Testis (tissue), 2 donors: ENCODE measurements at regions not wholly inside any gene's neighbourhood (a gene's known extent, or its start where the extent isn't known, plus 50 kb on each side); places are given as distances from the start of the nearest gene placed in this dataset.
"Not testable (repeated sequence)": the region's sequence is repeated elsewhere in the genome, so short reads cannot be mapped to it uniquely, and the experiment has no call there.

Experiments used
- DNase-seq: peaks from one replicate; pipeline ENCODE4 v3.0.0-alpha.2; 2019
- H3K27ac ChIP-seq, 2 donors: fragments of 200-600 bp; sonication (generic); one replicate each; pipeline ENCODE4 v1.5.1; 2019
- H3K27me3 ChIP-seq: fragments of 200-600 bp; sonication (generic); one replicate; pipeline ENCODE4 v1.5.1; 2019
- H3K36me3 ChIP-seq: fragments of 200-600 bp; sonication (generic); one replicate; pipeline ENCODE4 v1.5.1; 2017; ENCODE audit warnings: low read depth; ENCODE audit errors: missing control alignments
- H3K4me1 ChIP-seq: fragments of 200-600 bp; sonication (generic); one replicate; pipeline ENCODE4 v1.5.1; 2019
- H3K4me3 ChIP-seq, 2 donors: fragments of 200-600 bp; sonication (generic); one replicate each; pipeline ENCODE4 v1.5.1; 2017 to 2019
- H3K9me3 ChIP-seq: fragments of 200-600 bp; sonication (generic); one replicate; pipeline ENCODE4 v1.5.1; 2017
- POLR2A ChIP-seq: fragments of 450-650 bp; IDR thresholded peaks from one replicate; pipeline ENCODE4 v1.6.1; 2017; ENCODE audit warnings: antibody characterized with exemption, mild to moderate bottlenecking, moderate library complexity
- WGBS, 2 donors: methylation state at CpG; one replicate each; pipeline ENCODE4 v1.1.5; 2018; 5-methylcytosine and 5-hydroxymethylcytosine counted together
- intact Hi-C: fragments of 100-400 bp; cut with DNase I; formaldehyde crosslinking; loops from one replicate; pipeline ENCODE4 v1.15.1; 2023; ENCODE audit warnings: low total_unique reads
- TF ChIP-seq, protein P1 (sequence below), 3 experiments: fragments of 450-650 bp in 2 of 3; fragments of 200-600 bp in 1 of 3; sonication (generic) in 1 of 3; IDR thresholded peaks; one replicate each; pipeline ENCODE4 v1.5.1; 2016 to 2019; ENCODE audit warnings: antibody characterized with exemption in 3 of 3, mild to moderate bottlenecking in 2 of 3, moderate library complexity in 1 of 3

GRCh38 chr21:28387220-28387619, 605.5 kb downstream of the LTN1 start:
- Histone ChIP-seq H3K36me3 (no peaks in the 10 kb centered on the region), H3K9me3 (no peaks in the 10 kb centered on the region), H3K4me3 (no peak overlapping the region), H3K27me3 (no peaks in the 10 kb centered on the region), H3K4me1 (no peaks in the 10 kb centered on the region), H3K27ac (no peak overlapping the region)
- DNase-seq = no peak
- TF ChIP-seq, protein P1, sequence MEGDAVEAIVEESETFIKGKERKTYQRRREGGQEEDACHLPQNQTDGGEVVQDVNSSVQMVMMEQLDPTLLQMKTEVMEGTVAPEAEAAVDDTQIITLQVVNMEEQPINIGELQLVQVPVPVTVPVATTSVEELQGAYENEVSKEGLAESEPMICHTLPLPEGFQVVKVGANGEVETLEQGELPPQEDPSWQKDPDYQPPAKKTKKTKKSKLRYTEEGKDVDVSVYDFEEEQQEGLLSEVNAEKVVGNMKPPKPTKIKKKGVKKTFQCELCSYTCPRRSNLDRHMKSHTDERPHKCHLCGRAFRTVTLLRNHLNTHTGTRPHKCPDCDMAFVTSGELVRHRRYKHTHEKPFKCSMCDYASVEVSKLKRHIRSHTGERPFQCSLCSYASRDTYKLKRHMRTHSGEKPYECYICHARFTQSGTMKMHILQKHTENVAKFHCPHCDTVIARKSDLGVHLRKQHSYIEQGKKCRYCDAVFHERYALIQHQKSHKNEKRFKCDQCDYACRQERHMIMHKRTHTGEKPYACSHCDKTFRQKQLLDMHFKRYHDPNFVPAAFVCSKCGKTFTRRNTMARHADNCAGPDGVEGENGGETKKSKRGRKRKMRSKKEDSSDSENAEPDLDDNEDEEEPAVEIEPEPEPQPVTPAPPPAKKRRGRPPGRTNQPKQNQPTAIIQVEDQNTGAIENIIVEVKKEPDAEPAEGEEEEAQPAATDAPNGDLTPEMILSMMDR (IDR thresholded peaks at IDR 0.05) = no peak
- no peak for TF ChIP-seq POLR2A
- WGBS, 2 donors = 80 to 90% methylated on average over 1 of the region's 1 CpG
- intact Hi-C loops = no loop called here

DNA sequence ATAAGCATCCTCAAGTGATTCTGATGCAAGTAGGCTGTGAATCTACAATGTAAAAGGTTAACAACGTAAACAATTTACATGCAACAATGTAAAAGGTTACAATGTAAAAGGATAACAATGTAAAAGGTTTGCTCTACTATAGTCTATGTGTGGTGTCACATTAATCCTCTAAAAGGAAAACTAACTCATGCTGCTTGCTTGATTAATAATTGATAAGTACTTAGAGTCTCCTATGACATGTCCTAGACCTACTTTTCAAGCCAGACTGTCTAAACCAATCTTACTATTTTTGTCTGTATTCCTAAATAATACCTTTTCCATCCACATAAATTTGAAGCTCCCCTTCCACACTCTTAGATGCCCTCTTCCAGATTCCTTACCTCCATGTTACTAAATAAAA, 606.8 kb downstream of the LTN1 start:
- TF ChIP-seq POLR2A = no peak
- no peaks in the 10 kb centered on the region for H3K9me3 ChIP-seq
- H3K4me1 ChIP-seq = no peaks in the 10 kb centered on the region
- H3K4me3 ChIP-seq = no peak overlapping the region
- no peaks in the 10 kb centered on the region for H3K27me3 ChIP-seq
- intact Hi-C loops = no loop called here
- 85 to 89% methylated on average over 1 of the region's 1 CpG for WGBS, 2 donors
- no peak overlapping the region for H3K27ac ChIP-seq
- no peak for DNase-seq
- no peaks in the 10 kb centered on the region for H3K36me3 ChIP-seq

DNA sequence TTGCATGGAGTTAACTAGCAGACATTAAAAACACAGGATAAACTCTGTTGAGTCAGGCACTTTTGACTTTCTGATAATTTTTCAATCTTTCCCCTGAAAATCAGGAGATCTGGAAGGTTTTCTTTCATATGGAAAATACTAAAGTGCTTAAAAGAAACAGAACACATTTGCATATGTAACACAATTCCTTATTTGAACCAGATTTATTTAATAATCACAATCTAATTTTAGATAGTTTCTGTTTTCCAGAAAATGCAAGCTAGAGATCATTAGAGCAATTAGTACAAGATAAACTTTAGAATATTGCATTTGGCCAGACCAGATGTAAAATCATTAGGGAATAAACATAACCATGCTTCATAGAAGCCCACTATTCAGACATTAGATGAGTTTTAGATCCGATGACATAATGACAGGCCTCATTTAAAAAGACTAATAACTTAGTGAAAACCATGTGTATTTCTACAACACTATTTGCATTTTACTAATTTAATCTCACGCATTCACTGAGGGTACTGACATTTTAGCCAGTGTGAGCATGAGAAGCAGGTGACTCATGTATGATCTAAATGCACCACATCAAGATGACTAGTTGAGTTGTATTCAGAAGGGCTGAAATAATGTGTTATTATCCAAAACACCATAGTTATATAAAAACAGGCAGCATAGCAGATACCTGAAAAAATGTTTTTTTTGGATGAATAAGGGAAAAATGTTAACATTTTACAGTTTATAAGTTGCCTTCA, 611.5 kb downstream of the LTN1 start:
- H3K4me3 ChIP-seq, intact Hi-C loops, H3K36me3 ChIP-seq, H3K27me3 ChIP-seq, H3K27ac ChIP-seq, H3K4me1 ChIP-seq, DNase-seq, H3K9me3 ChIP-seq: not testable (repeated sequence)
- 77 to 90% methylated on average over 2 of the region's 2 CpGs for WGBS, 2 donors

DNA sequence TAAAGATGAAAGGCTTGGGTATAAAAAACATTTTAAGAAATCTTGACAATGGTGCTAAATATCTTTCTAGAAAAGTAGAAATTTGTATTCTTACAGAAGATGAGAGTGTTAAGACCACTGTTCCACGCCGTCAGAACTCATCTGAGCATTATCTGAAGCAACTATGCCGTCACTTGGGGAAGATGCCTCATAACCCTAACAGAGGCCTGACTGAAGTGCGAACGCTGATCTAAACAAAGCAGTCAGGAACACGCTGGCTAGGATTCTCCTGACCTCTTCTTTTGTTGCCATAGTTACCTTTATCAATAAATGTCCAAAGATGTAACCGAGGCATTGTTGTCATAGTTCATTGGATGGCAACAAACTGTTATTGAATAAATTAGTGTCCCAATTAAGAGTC, 612.4 kb downstream of the LTN1 start:
- intact Hi-C loops = no loop called here
- Histone ChIP-seq H3K27ac (no peak overlapping the region), H3K27me3 (no peaks in the 10 kb centered on the region), H3K4me1 (no peaks in the 10 kb centered on the region), H3K36me3 (no peaks in the 10 kb centered on the region), H3K9me3 (no peaks in the 10 kb centered on the region), H3K4me3 (no peak overlapping the region)
- TF ChIP-seq, protein P1 (IDR thresholded peaks at IDR 0.05) = no peak
- no peak for TF ChIP-seq POLR2A
- 86 to 87% methylated on average over 7 of the region's 7 CpGs for WGBS, 2 donors
- DNase-seq = no peak

DNA sequence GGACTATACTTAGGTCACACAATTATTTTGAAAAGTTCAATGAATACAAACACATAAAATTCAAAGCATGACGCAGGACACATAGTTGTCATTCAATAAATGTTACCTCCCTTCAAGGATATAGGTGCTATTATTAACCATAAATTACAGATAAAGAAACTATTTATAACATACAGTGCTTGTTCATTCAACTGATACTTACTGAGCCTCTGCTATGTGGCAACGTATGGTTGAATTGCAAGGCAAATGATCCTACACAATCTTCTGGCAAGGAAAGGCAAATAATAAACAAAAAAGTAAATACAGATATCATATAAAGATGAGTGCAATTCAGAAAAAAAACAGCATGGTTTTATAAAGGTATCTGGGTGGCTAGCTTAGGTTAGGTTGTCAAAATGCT, 614.7 kb downstream of the LTN1 start:
- WGBS, 2 donors = 92 to 96% methylated on average over 2 of the region's 2 CpGs
- DNase-seq = no peak
- Histone ChIP-seq H3K27me3 (no peaks in the 10 kb centered on the region), H3K27ac (no peak overlapping the region), H3K4me1 (no peaks in the 10 kb centered on the region), H3K9me3 (no peaks in the 10 kb centered on the region), H3K4me3 (no peak overlapping the region), H3K36me3 (no peaks in the 10 kb centered on the region)
- no peak for TF ChIP-seq POLR2A
- TF ChIP-seq, protein P1 (IDR thresholded peaks at IDR 0.05) = no peak
- intact Hi-C loops = loop anchor here (10.0 kb wide), 1 partner anchor 633 kb away; no protein-coding TSS in a partner anchor
